Smooth muscle cell (in vitro differentiated cells): ENCODE measurements at regions not wholly inside any gene's neighbourhood (a gene's known extent, or its start where the extent isn't known, plus 50 kb on each side); places are given as distances from the start of the nearest gene placed in this dataset.

ENCODE experiments used
- DNase-seq: peaks from one replicate; lab custom pipeline; 2025; ENCODE audit not compliant: unreplicated experiment; lab: John Stamatoyannopoulos, UW
- H2AFZ ChIP-seq: fragments of 200-600 bp; sonication (generic); 2 replicates; pipeline ENCODE4 v1.6.0; 2016; ENCODE audit warnings: antibody characterized with exemption, low read depth, mild to moderate bottlenecking
- H3F3A ChIP-seq: fragments of 200-600 bp; sonication (generic); 2 replicates; pipeline ENCODE4 v1.6.0; 2017; ENCODE audit warnings: antibody characterized with exemption, low read depth
- H3K27ac ChIP-seq: fragments of 200-600 bp; sonication (generic); 2 replicates; pipeline ENCODE4 v1.5.1; 2016; ENCODE audit warnings: low read depth, mild to moderate bottlenecking
- H3K27me3 ChIP-seq: fragments of 200-600 bp; sonication (generic); 2 replicates; pipeline ENCODE4 v1.6.1; 2016; ENCODE audit warnings: low read depth, mild to moderate bottlenecking
- H3K36me3 ChIP-seq: fragments of 200-600 bp; sonication (generic); 2 replicates; pipeline ENCODE4 v1.5.1; 2016; ENCODE audit warnings: low read depth
- H3K4me1 ChIP-seq: fragments of 200-600 bp; sonication (generic); 2 replicates; pipeline ENCODE4 v1.5.1; 2016; ENCODE audit warnings: low read depth
- H3K4me2 ChIP-seq: fragments of 200-600 bp; sonication (generic); 2 replicates; pipeline ENCODE4 v1.6.0; 2016; ENCODE audit warnings: mild to moderate bottlenecking
- H3K4me3 ChIP-seq: fragments of 200-600 bp; sonication (generic); 2 replicates; pipeline ENCODE4 v1.5.1; 2016; ENCODE audit warnings: mild to moderate bottlenecking
- H3K79me2 ChIP-seq: fragments of 200-600 bp; sonication (generic); 2 replicates; pipeline ENCODE4 v1.6.0; 2016; ENCODE audit warnings: low read depth, mild to moderate bottlenecking
- H3K9ac ChIP-seq: fragments of 200-600 bp; sonication (generic); 2 replicates; pipeline ENCODE4 v1.6.0; 2016; ENCODE audit warnings: low read depth
- H3K9me3 ChIP-seq: fragments of 200-600 bp; sonication (generic); replicated peaks from 2 replicates; pipeline ENCODE4 v1.5.1; 2016; ENCODE audit warnings: low read depth
- H4K20me1 ChIP-seq: fragments of 200-600 bp; sonication (generic); 2 replicates; pipeline ENCODE4 v1.6.0; 2016; ENCODE audit warnings: low read depth
- WGBS: methylation state at CpG from one replicate; pipeline ENCODE4 v1.1.7; 2016; ENCODE audit warnings: low lambda C conversion rate; 5-methylcytosine and 5-hydroxymethylcytosine counted together
- TF ChIP-seq, protein P1 (sequence below): fragments of 200-600 bp; sonication (generic); IDR thresholded peaks from 2 replicates; pipeline ENCODE4 v1.5.1; 2017; ENCODE audit warnings: borderline replicate concordance, mild to moderate bottlenecking, antibody characterized with exemption; ENCODE audit not compliant: insufficient read depth, poor library complexity, severe bottlenecking

DNA sequence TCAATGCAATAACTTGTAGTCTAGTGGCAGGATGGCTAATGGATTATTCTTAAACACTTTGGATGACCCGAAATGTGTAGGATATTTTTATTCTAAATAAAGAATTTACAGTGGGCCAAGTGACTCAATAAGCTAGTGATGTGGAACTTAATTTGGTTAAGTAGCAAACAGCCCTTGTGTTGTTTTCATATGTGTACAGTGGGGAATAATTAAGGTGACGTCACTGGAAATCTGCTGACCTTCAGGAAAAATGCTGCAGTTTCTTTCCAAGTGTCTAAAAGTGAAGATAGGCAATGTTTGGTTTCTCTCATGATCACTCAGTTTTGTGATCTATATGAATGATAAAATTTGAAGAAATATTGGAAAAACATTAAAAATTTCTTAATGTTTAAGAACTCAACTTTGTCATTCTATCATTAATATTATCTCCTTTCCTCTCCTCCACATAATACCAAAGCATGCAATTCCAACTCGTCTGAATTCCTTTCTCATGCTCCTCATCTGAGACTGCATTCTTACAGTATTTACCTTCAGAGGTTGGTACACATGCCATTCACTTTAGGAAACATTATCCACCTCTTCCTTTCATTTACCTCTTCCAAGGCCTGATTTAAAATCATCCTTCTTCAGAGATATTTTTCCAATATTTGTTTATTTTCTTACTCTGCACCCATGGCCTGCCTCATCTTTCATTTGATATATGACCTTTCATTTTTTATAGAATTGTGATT lies 414.6 kb upstream of the ARPP21 start:
- Histone ChIP-seq H3K4me3 (no peak overlapping the region), H3K9ac (no peak overlapping the region), H3K36me3 (no peaks in the 10 kb centered on the region), H4K20me1 (no peaks in the 10 kb centered on the region), H3K79me2 (no peaks in the 10 kb centered on the region), H3K4me2 (no peak overlapping the region), H3K9me3 (no peaks in the 10 kb centered on the region), H3F3A (no peaks in the 10 kb centered on the region), H3K27ac (no peak overlapping the region), H3K4me1 (no peaks in the 10 kb centered on the region), H3K27me3 (no peaks in the 10 kb centered on the region), H2AFZ (no peak overlapping the region)
- TF ChIP-seq, protein P1, sequence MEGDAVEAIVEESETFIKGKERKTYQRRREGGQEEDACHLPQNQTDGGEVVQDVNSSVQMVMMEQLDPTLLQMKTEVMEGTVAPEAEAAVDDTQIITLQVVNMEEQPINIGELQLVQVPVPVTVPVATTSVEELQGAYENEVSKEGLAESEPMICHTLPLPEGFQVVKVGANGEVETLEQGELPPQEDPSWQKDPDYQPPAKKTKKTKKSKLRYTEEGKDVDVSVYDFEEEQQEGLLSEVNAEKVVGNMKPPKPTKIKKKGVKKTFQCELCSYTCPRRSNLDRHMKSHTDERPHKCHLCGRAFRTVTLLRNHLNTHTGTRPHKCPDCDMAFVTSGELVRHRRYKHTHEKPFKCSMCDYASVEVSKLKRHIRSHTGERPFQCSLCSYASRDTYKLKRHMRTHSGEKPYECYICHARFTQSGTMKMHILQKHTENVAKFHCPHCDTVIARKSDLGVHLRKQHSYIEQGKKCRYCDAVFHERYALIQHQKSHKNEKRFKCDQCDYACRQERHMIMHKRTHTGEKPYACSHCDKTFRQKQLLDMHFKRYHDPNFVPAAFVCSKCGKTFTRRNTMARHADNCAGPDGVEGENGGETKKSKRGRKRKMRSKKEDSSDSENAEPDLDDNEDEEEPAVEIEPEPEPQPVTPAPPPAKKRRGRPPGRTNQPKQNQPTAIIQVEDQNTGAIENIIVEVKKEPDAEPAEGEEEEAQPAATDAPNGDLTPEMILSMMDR = no peak
- WGBS = 45% methylated on average over 3 of the region's 3 CpGs
- no peak for DNase-seq

DNA sequence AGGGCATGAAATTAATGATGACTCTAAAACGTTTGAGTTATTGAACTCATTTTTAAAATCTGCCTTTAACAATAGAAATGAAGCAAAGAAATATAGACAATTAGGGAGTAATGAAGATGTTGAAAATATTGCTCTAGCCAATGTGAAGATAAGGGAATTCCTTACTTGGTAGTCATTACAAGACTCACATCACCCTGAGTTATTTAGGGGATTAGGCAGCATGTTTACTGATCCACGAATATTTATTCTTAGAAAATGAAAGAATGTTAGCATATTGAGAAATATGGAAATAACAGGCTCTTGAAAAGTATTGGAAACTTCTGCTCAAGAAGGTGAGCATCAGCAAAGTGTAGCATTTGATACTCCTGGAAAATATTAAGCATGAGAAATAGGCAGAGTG lies 398.1 kb upstream of the ARPP21 start:
- TF ChIP-seq, protein P1 = no peak
- DNase-seq = no peak
- WGBS = 42% methylated on average over 2 of the region's 2 CpGs

DNA sequence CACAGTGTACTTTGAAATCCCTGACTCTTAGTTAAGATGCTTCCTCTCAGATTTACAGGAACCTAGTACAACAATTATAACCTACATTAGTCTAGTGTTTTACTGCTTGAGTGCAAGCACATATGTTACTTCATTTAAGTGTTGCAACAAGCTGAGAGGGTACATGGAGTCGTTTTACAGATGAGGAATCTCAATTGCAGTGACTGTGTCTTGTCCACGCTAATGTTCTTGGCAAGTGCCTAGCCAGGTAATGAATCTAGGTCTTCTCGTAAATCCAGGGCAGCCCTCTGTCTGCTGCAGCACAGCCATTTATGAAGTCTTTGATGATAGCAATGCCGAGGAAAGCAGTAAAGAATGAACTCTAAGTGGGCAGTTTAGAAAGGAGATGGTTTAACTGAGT lies 384.4 kb upstream of the ARPP21 start:
- Histone ChIP-seq H3K27ac (no peak overlapping the region), H3K4me2 (no peak overlapping the region), H4K20me1 (no peaks in the 10 kb centered on the region), H3K4me3 (no peak overlapping the region), H3K27me3 (no peaks in the 10 kb centered on the region), H3F3A (no peaks in the 10 kb centered on the region), H3K79me2 (no peaks in the 10 kb centered on the region), H3K36me3 (no peaks in the 10 kb centered on the region), H3K4me1 (no peaks in the 10 kb centered on the region), H3K9ac (no peak overlapping the region), H2AFZ (no peak overlapping the region), H3K9me3 (no peaks in the 10 kb centered on the region)
- WGBS = 33% methylated on average over 4 of the region's 4 CpGs
- DNase-seq = no peak
- TF ChIP-seq, protein P1 = no peak

More for the DNA sequence above, 398.1 kb upstream of the ARPP21 start:
- Histone ChIP-seq H3K36me3 (no peaks in the 10 kb centered on the region), H3K79me2 (no peaks in the 10 kb centered on the region), H3K9me3 (no peaks in the 10 kb centered on the region), H3K4me2 (peak overlapping the region; percentile 32), H3K27ac (no peak overlapping the region), H3F3A (no peaks in the 10 kb centered on the region), H4K20me1 (no peaks in the 10 kb centered on the region), H2AFZ (no peak overlapping the region), H3K4me3 (no peak overlapping the region), H3K9ac (no peak overlapping the region), H3K27me3 (no peaks in the 10 kb centered on the region), H3K4me1 (peaks cover 4% of the 10 kb centered on the region)

DNA sequence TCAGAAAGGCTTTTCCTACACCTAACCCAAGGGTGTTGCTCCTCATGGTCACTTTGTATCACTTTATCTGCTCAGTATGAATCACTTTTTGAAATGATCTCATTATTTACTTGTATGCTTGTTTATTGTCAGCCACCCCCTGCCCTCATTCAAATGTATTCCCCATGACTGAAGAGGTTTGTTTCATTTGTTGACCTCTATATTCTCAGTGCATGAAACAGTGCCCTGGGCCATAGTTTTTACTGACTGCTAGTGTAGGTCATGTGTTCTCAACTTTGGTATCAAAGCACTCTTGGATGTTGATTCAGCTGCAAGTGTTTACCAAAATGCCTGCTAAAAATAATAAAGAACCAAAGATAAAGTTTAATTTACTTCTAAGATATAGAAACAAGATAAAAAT lies 381.7 kb upstream of the ARPP21 start:
- no peak for DNase-seq
- TF ChIP-seq, protein P1 = no peak
- H3K27me3 ChIP-seq = no peaks in the 10 kb centered on the region
- no peak overlapping the region for H3K9ac ChIP-seq
- H3K4me3 ChIP-seq = no peak overlapping the region
- H3K9me3 ChIP-seq = no peaks in the 10 kb centered on the region
- H2AFZ ChIP-seq = no peak overlapping the region
- H3K27ac ChIP-seq = no peak overlapping the region
- H3K79me2 ChIP-seq = no peaks in the 10 kb centered on the region
- no peaks in the 10 kb centered on the region for H3K4me1 ChIP-seq
- no peaks in the 10 kb centered on the region for H3F3A ChIP-seq
- H3K36me3 ChIP-seq = no peaks in the 10 kb centered on the region
- H3K4me2 ChIP-seq = no peak overlapping the region
- no peaks in the 10 kb centered on the region for H4K20me1 ChIP-seq
